Neural cell (in vitro differentiated cells): ENCODE measurements at regions not wholly inside any gene's neighbourhood (a gene's known extent, or its start where the extent isn't known, plus 50 kb on each side); places are given as distances from the start of the nearest gene placed in this dataset.

Experiments used
- H2AFZ ChIP-seq: fragments of 200-600, 300-800 bp; sonication (generic), shearing (Covaris generic); 2 replicates; pipeline ENCODE4 v1.6.0; 2014; ENCODE audit warnings: low read depth, mild to moderate bottlenecking, antibody characterized with exemption, low read length, moderate library complexity
- H3F3A ChIP-seq: fragments of 200-600 bp; shearing (Covaris generic); 2 replicates; pipeline ENCODE4 v1.6.1; 2016; ENCODE audit warnings: mild to moderate bottlenecking, moderate library complexity, mixed read lengths, antibody characterized with exemption, low read length; ENCODE audit not compliant: insufficient read depth, poor library complexity, severe bottlenecking
- H3K27ac ChIP-seq: fragments of 200-600, 300-800 bp; sonication (generic), shearing (Covaris generic); 2 replicates; pipeline ENCODE4 v1.5.1; 2014; ENCODE audit warnings: mild to moderate bottlenecking, low read length, moderate library complexity
- H3K27me3 ChIP-seq: fragments of 300-800, 200-600 bp; sonication (generic), shearing (Covaris generic); 2 replicates; pipeline ENCODE4 v1.6.0; 2014; ENCODE audit warnings: mild to moderate bottlenecking, low read depth, low read length, moderate library complexity; ENCODE audit not compliant: insufficient read depth
- H3K36me3 ChIP-seq: fragments of 300-800, 200-600 bp; sonication (generic), shearing (Covaris generic); 2 replicates; pipeline ENCODE4 v1.5.1; 2014; ENCODE audit warnings: mild to moderate bottlenecking, antibody characterized with exemption, low read length, moderate library complexity; ENCODE audit not compliant: insufficient read depth
- H3K4me2 ChIP-seq: fragments of 300-800, 200-600 bp; sonication (generic), shearing (Covaris generic); 2 replicates; pipeline ENCODE4 v1.6.0; 2014; ENCODE audit warnings: mild to moderate bottlenecking, low read length
- H3K4me3 ChIP-seq: fragments of 300-800, 200-600 bp; sonication (generic), shearing (Covaris generic); 2 replicates; pipeline ENCODE4 v1.5.1; 2014; ENCODE audit warnings: mild to moderate bottlenecking, low read length, moderate library complexity
- H3K79me2 ChIP-seq: fragments of 200-600 bp; shearing (Covaris generic); replicated peaks from 2 replicates; pipeline ENCODE4 v1.6.0; 2014; ENCODE audit warnings: mild to moderate bottlenecking, low read length, moderate library complexity; ENCODE audit not compliant: insufficient read depth
- H3K9ac ChIP-seq: fragments of 300-800, 200-600 bp; sonication (generic), shearing (Covaris generic); 2 replicates; pipeline ENCODE4 v1.6.1; 2016; ENCODE audit warnings: mild to moderate bottlenecking, low read length, mixed read lengths
- H3K9me2 ChIP-seq: fragments of 200-600 bp; shearing (Covaris generic); 2 replicates; pipeline ENCODE4 v1.6.1; 2016; ENCODE audit warnings: mild to moderate bottlenecking, low read length, mixed read lengths; ENCODE audit not compliant: insufficient read depth
- H3K9me3 ChIP-seq: fragments of 200-600, 300-800 bp; sonication (generic), shearing (Covaris generic); 2 replicates; pipeline ENCODE4 v1.6.1; 2016; ENCODE audit warnings: mild to moderate bottlenecking, mixed run types, low read length, moderate library complexity, mixed read lengths
- H4K20me1 ChIP-seq: fragments of 200-600 bp; shearing (Covaris generic); 2 replicates; pipeline ENCODE4 v1.6.1; 2016; ENCODE audit warnings: mild to moderate bottlenecking, mixed run types; ENCODE audit not compliant: insufficient read depth
- CTCF ChIP-seq: fragments of 450-650 bp; IDR thresholded peaks from 2 replicates; pipeline ENCODE4 v1.5.1; 2014; ENCODE audit warnings: antibody characterized with exemption, mild to moderate bottlenecking, moderate library complexity; ENCODE audit not compliant: poor library complexity, severe bottlenecking
- EP300 ChIP-seq: fragments of 450-650 bp; conservative IDR thresholded peaks from 2 replicates; pipeline ENCODE4 v1.6.1; 2014; ENCODE audit warnings: antibody characterized with exemption, mild to moderate bottlenecking, moderate library complexity; ENCODE audit not compliant: poor library complexity, severe bottlenecking
- EZH2 ChIP-seq: fragments of 200-600, 300-800 bp; shearing (Covaris generic), sonication (generic); IDR thresholded peaks from 2 replicates; pipeline ENCODE4 v1.6.1; 2014; ENCODE audit warnings: antibody characterized with exemption, low read length, borderline replicate concordance, mild to moderate bottlenecking; ENCODE audit not compliant: insufficient read depth, poor library complexity, severe bottlenecking
- MXI1 ChIP-seq: fragments of 450-650 bp; conservative IDR thresholded peaks from 2 replicates; pipeline ENCODE4 v1.6.1; 2014; ENCODE audit warnings: antibody characterized with exemption, mild to moderate bottlenecking; ENCODE audit not compliant: poor library complexity, severe bottlenecking
- POLR2AphosphoS5 ChIP-seq: IDR thresholded peaks from 2 replicates; pipeline ENCODE4 v1.6.1; 2012
- RAD21 ChIP-seq: fragments of 450-650 bp; conservative IDR thresholded peaks from 2 replicates; pipeline ENCODE4 v1.6.1; 2014; ENCODE audit warnings: antibody characterized with exemption, mild to moderate bottlenecking, moderate library complexity
- REST ChIP-seq: IDR thresholded peaks from 2 replicates; pipeline ENCODE4 v1.6.1; 2012; ENCODE audit warnings: borderline replicate concordance
- SMC3 ChIP-seq: fragments of 450-650 bp; conservative IDR thresholded peaks from 2 replicates; pipeline ENCODE4 v1.6.1; 2014; ENCODE audit warnings: antibody characterized with exemption, mild to moderate bottlenecking, moderate library complexity; ENCODE audit not compliant: poor library complexity
- TAF1 ChIP-seq: IDR thresholded peaks from 2 replicates; pipeline ENCODE4 v1.6.1; 2012; ENCODE audit warnings: low read depth

- Histone ChIP-seq H3K79me2 (no peaks in the 10 kb centered on the region), H3K9me2 (no peaks in the 10 kb centered on the region)
- TF ChIP-seq CTCF (no peak), EZH2 (no peak), EP300 (no peak), MXI1 (no peak), RAD21 (no peak)
Measured at GRCh38 chr10:85433248-85433647, 933.3 kb downstream of the GRID1 start.

GRCh38 chr10:85444868-85445267 lies 921.7 kb downstream of the GRID1 start:
- Histone ChIP-seq H2AFZ (no peak overlapping the region), H3K27ac (no peak overlapping the region)
- TF ChIP-seq EZH2 (no peak), RAD21 (no peak), REST (no peak), POLR2AphosphoS5 (no peak), MXI1 (no peak), TAF1 (no peak), EP300 (no peak), CTCF (no peak), SMC3 (no peak)

More at GRCh38 chr10:85433248-85433647, 933.3 kb downstream of the GRID1 start:
- H3K27ac ChIP-seq, result no peak overlapping the region
- H3K36me3 ChIP-seq, result no peaks in the 10 kb centered on the region
- no peaks in the 10 kb centered on the region for H3F3A ChIP-seq
- no peaks in the 10 kb centered on the region for H3K9me3 ChIP-seq
- H3K4me3 ChIP-seq, result no peak overlapping the region
- H3K9ac ChIP-seq, result no peak overlapping the region
- no peak overlapping the region for H3K4me2 ChIP-seq
- no peaks in the 10 kb centered on the region for H3K27me3 ChIP-seq
- no peaks in the 10 kb centered on the region for H4K20me1 ChIP-seq
- no peak overlapping the region for H2AFZ ChIP-seq

More at GRCh38 chr10:85444868-85445267, 921.7 kb downstream of the GRID1 start:
- no peak overlapping the region for H3K9ac ChIP-seq
- no peaks in the 10 kb centered on the region for H3K9me3 ChIP-seq
- no peaks in the 10 kb centered on the region for H3K36me3 ChIP-seq
- no peak overlapping the region for H3K4me2 ChIP-seq
- H3K27me3 ChIP-seq, result no peaks in the 10 kb centered on the region
- no peaks in the 10 kb centered on the region for H3K9me2 ChIP-seq
- no peaks in the 10 kb centered on the region for H3K79me2 ChIP-seq
- no peaks in the 10 kb centered on the region for H4K20me1 ChIP-seq
- no peaks in the 10 kb centered on the region for H3F3A ChIP-seq
- H3K4me3 ChIP-seq, result no peak overlapping the region
